ENCODE measurements at regions not wholly inside any gene's neighbourhood (a gene's known extent, or its start where the extent isn't known, plus 50 kb on each side); places are given as distances from the start of the nearest gene placed in this dataset.

- intact Hi-C loops (cut with micrococcal nuclease; ENCODE audit: unreplicated experiment) = no loop called here
- Histone ChIP-seq H3K36me3 (ENCODE audit: insufficient read depth, low read length, poor library complexity, severe bottlenecking) (no peaks in the 10 kb centered on the region), H3K9me3 (ENCODE audit: low read depth, low read length, poor library complexity, severe bottlenecking) (no peaks in the 10 kb centered on the region), H3K27ac (ENCODE audit: low read depth, low read length, poor library complexity, severe bottlenecking) (no peak overlapping the region), H3K27me3 (replicated peaks; ENCODE audit: insufficient read depth, low read depth, low read length, poor library complexity) (peaks cover 8% of the 10 kb centered on the region), H3K4me3 (ENCODE audit: low read depth, low read length, poor library complexity, severe bottlenecking) (no peak overlapping the region), H3K4me1 (ENCODE audit: insufficient read depth, low read length, poor library complexity, severe bottlenecking) (no peaks in the 10 kb centered on the region)
- BruUV-seq (replicated peaks) = no TSS peak
- ChIA-PET POLR2A (ENCODE audit: low non-redundant PET) (no interaction called here), CTCF (no interaction called here)
- no peak for DNase-seq (ENCODE audit: low spot score)
- no peak for TF ChIP-seq CTCF (conservative IDR thresholded peaks at IDR 0.05; ENCODE audit: low read depth, low read length)
- TF ChIP-seq EZH2 (IDR thresholded peaks at IDR 0.05; ENCODE audit: borderline replicate concordance, low read depth, low read length, poor library complexity, severe bottlenecking) = no peak
These were observed 304.6 kb upstream of the TENM3 start for GRCh38 chr4:181938631-181939030.

GRCh38 chr4:181939199-181939945 lies 303.8 kb upstream of the TENM3 start:
- Histone ChIP-seq H3K9me3 (ENCODE audit: low read depth, low read length, poor library complexity, severe bottlenecking) (no peaks in the 10 kb centered on the region), H3K27me3 (replicated peaks; ENCODE audit: insufficient read depth, low read depth, low read length, poor library complexity) (peaks cover 8% of the 10 kb centered on the region), H3K27ac (ENCODE audit: low read depth, low read length, poor library complexity, severe bottlenecking) (no peak overlapping the region), H3K4me1 (ENCODE audit: insufficient read depth, low read length, poor library complexity, severe bottlenecking) (no peaks in the 10 kb centered on the region), H3K4me3 (ENCODE audit: low read depth, low read length, poor library complexity, severe bottlenecking) (no peak overlapping the region), H3K36me3 (ENCODE audit: insufficient read depth, low read length, poor library complexity, severe bottlenecking) (no peaks in the 10 kb centered on the region)
- DNase-seq (ENCODE audit: low spot score) = no peak
- TF ChIP-seq CTCF (conservative IDR thresholded peaks at IDR 0.05; ENCODE audit: low read depth, low read length) = no peak
- no peak for TF ChIP-seq EZH2 (IDR thresholded peaks at IDR 0.05; ENCODE audit: borderline replicate concordance, low read depth, low read length, poor library complexity, severe bottlenecking)
- ChIA-PET CTCF (no interaction called here), POLR2A (ENCODE audit: low non-redundant PET) (no interaction called here)
- no TSS peak for BruUV-seq (replicated peaks)
- intact Hi-C loops (cut with micrococcal nuclease; ENCODE audit: unreplicated experiment) = no loop called here

- no peak for DNase-seq (ENCODE audit: low spot score)
- intact Hi-C loops (cut with micrococcal nuclease; ENCODE audit: unreplicated experiment) = no loop called here
- CTCF ChIA-PET = no interaction called here
- no peak for TF ChIP-seq CTCF (conservative IDR thresholded peaks at IDR 0.05; ENCODE audit: low read depth, low read length)
- TF ChIP-seq EZH2 (IDR thresholded peaks at IDR 0.05; ENCODE audit: borderline replicate concordance, low read depth, low read length, poor library complexity, severe bottlenecking) = no peak
- Histone ChIP-seq H3K4me1 (ENCODE audit: insufficient read depth, low read length, poor library complexity, severe bottlenecking) (no peaks in the 10 kb centered on the region), H3K27ac (ENCODE audit: low read depth, low read length, poor library complexity, severe bottlenecking) (no peak overlapping the region), H3K27me3 (replicated peaks; ENCODE audit: insufficient read depth, low read depth, low read length, poor library complexity) (peaks cover 8% of the 10 kb centered on the region), H3K4me3 (ENCODE audit: low read depth, low read length, poor library complexity, severe bottlenecking) (no peak overlapping the region), H3K9me3 (ENCODE audit: low read depth, low read length, poor library complexity, severe bottlenecking) (no peaks in the 10 kb centered on the region), H3K36me3 (ENCODE audit: insufficient read depth, low read length, poor library complexity, severe bottlenecking) (no peaks in the 10 kb centered on the region)
- POLR2A ChIA-PET (ENCODE audit: low non-redundant PET) = no interaction called here
- no TSS peak for BruUV-seq (replicated peaks)
These were observed 298.7 kb upstream of the TENM3 start for GRCh38 chr4:181944527-181944926.
